Skeletal muscle tissue (tissue), 3 donors: ENCODE measurements at regions not wholly inside any gene's neighbourhood (a gene's known extent, or its start where the extent isn't known, plus 50 kb on each side); places are given as distances from the start of the nearest gene placed in this dataset.

Source experiments
- H3K27ac ChIP-seq: one replicate; pipeline ENCODE4 v1.7.0; 2013; ENCODE audit warnings: mild to moderate bottlenecking, low read depth, low read length, inconsistent platforms
- H3K27me3 ChIP-seq, 3 donors: one replicate each; pipeline ENCODE4 v1.7.0; 2013; ENCODE audit warnings: low read length in 3 of 3; ENCODE audit not compliant: control insufficient read depth in 3 of 3, insufficient read depth in 3 of 3
- H3K36me3 ChIP-seq, 3 donors: one replicate each; pipeline ENCODE4 v1.7.0; 2013; ENCODE audit warnings: low read length in 3 of 3; ENCODE audit not compliant: control insufficient read depth in 3 of 3, insufficient read depth in 3 of 3
- H3K4me1 ChIP-seq, 3 donors: one replicate each; pipeline ENCODE4 v1.7.0; 2013; ENCODE audit warnings: low read length in 3 of 3, mild to moderate bottlenecking in 3 of 3; ENCODE audit not compliant: control insufficient read depth in 3 of 3, insufficient read depth in 3 of 3
- H3K4me3 ChIP-seq, 3 donors: one replicate each; pipeline ENCODE4 v1.7.0; 2013; ENCODE audit warnings: low read length in 3 of 3
- H3K9ac ChIP-seq, 3 donors: one replicate each; pipeline ENCODE4 v1.7.0; 2013; ENCODE audit warnings: low read length in 3 of 3, mild to moderate bottlenecking in 3 of 3, moderate library complexity in 2 of 3, low read depth in 1 of 3
- H3K9me3 ChIP-seq, 3 donors: one replicate each; pipeline ENCODE4 v1.7.0; 2013; ENCODE audit warnings: low read length in 3 of 3; ENCODE audit not compliant: control insufficient read depth in 3 of 3
- donor health status: Osteomylitis.

- H3K9ac ChIP-seq = no peak overlapping the region
- no peaks in the 10 kb centered on the region for H3K4me1 ChIP-seq
- H3K4me3 ChIP-seq = no peak overlapping the region
- H3K9me3 ChIP-seq = no peaks in the 10 kb centered on the region
- no peak overlapping the region for H3K27ac ChIP-seq
- H3K36me3 ChIP-seq = no peaks in the 10 kb centered on the region
- H3K27me3 ChIP-seq = peaks cover 0 to 3% (median 0%) of the 10 kb centered on the region in 3 donors
Observed at GRCh38 chr18:75141166-75141565, 67.8 kb downstream of the PTGR3 start.

GRCh38 chr18:75140296-75140695 lies 68.6 kb downstream of the PTGR3 start:
- no peaks in the 10 kb centered on the region for H3K4me1 ChIP-seq
- H3K9me3 ChIP-seq = no peaks in the 10 kb centered on the region
- no peaks in the 10 kb centered on the region for H3K36me3 ChIP-seq
- peaks cover 2 to 4% (median 3%) of the 10 kb centered on the region in 3 donors for H3K27me3 ChIP-seq
- H3K27ac ChIP-seq = no peak overlapping the region
- H3K4me3 ChIP-seq = no peak overlapping the region
- H3K9ac ChIP-seq = no peak overlapping the region

GRCh38 chr18:75139226-75139911 lies 69.6 kb downstream of the PTGR3 start:
- H3K36me3 ChIP-seq = no peaks in the 10 kb centered on the region
- peaks cover 6 to 13% (median 8%) of the 10 kb centered on the region in 3 donors for H3K27me3 ChIP-seq
- no peak overlapping the region for H3K27ac ChIP-seq
- no peaks in the 10 kb centered on the region for H3K4me1 ChIP-seq
- no peaks in the 10 kb centered on the region for H3K9me3 ChIP-seq
- no peak overlapping the region for H3K9ac ChIP-seq
- H3K4me3 ChIP-seq = no peak overlapping the region

GRCh38 chr18:75137346-75137877 lies 71.5 kb downstream of the PTGR3 start:
- H3K27ac ChIP-seq = no peak overlapping the region
- H3K4me3 ChIP-seq = no peak overlapping the region
- no peaks in the 10 kb centered on the region for H3K4me1 ChIP-seq
- H3K36me3 ChIP-seq = no peaks in the 10 kb centered on the region
- no peaks in the 10 kb centered on the region for H3K9me3 ChIP-seq
- peaks cover 10 to 32% (median 18%) of the 10 kb centered on the region in 3 donors for H3K27me3 ChIP-seq
- no peak overlapping the region for H3K9ac ChIP-seq

- Histone ChIP-seq H3K27me3 (peaks cover 10 to 33% (median 18%) of the 10 kb centered on the region in 3 donors), H3K4me3 (no peak overlapping the region), H3K4me1 (no peaks in the 10 kb centered on the region), H3K36me3 (no peaks in the 10 kb centered on the region), H3K9me3 (no peaks in the 10 kb centered on the region), H3K9ac (no peak overlapping the region), H3K27ac (no peak overlapping the region)
Observed at GRCh38 chr18:75135158-75135725, 73.7 kb downstream of the PTGR3 start.

GRCh38 chr18:75134611-75134975 lies 74.3 kb downstream of the PTGR3 start:
- H3K4me1 ChIP-seq = no peaks in the 10 kb centered on the region
- H3K27me3 ChIP-seq = peaks cover 10 to 33% (median 17%) of the 10 kb centered on the region in 3 donors
- no peaks in the 10 kb centered on the region for H3K36me3 ChIP-seq
- no peak overlapping the region for H3K4me3 ChIP-seq
- H3K27ac ChIP-seq = no peak overlapping the region
- no peaks in the 10 kb centered on the region for H3K9me3 ChIP-seq
- no peak overlapping the region for H3K9ac ChIP-seq

GRCh38 chr18:75133721-75134610 lies 75.0 kb downstream of the PTGR3 start:
- Histone ChIP-seq H3K36me3 (no peaks in the 10 kb centered on the region), H3K9me3 (no peaks in the 10 kb centered on the region), H3K4me3 (no peak overlapping the region), H3K27ac (no peak overlapping the region), H3K27me3 (peaks cover 10 to 33% (median 15%) of the 10 kb centered on the region in 3 donors), H3K9ac (no peak overlapping the region), H3K4me1 (no peaks in the 10 kb centered on the region)

GRCh38 chr18:75132931-75133525 lies 75.9 kb downstream of the PTGR3 start:
- Histone ChIP-seq H3K36me3 (no peaks in the 10 kb centered on the region), H3K9ac (no peak overlapping the region), H3K9me3 (no peaks in the 10 kb centered on the region), H3K4me1 (peaks cover 2 to 4% (median 3%) of the 10 kb centered on the region in 3 donors), H3K4me3 (no peak overlapping the region), H3K27me3 (peaks cover 10 to 33% (median 15%) of the 10 kb centered on the region in 3 donors), H3K27ac (no peak overlapping the region)

GRCh38 chr18:75132098-75132870 lies 76.7 kb downstream of the PTGR3 start:
- Histone ChIP-seq H3K9me3 (no peaks in the 10 kb centered on the region), H3K4me3 (no peak overlapping the region), H3K27ac (no peak overlapping the region)

More at GRCh38 chr18:75132098-75132870, 76.7 kb downstream of the PTGR3 start:
- H3K27me3 ChIP-seq = peaks cover 10 to 33% (median 15%) of the 10 kb centered on the region in 3 donors
- H3K4me1 ChIP-seq = peaks cover 3 to 12% (median 7%) of the 10 kb centered on the region in 3 donors
- no peak overlapping the region for H3K9ac ChIP-seq
- H3K36me3 ChIP-seq = no peaks in the 10 kb centered on the region
